ENCODE measurements at regions not wholly inside any gene's neighbourhood (a gene's known extent, or its start where the extent isn't known, plus 50 kb on each side); places are given as distances from the start of the nearest gene placed in this dataset.
A peak's percentile ranks its signal among the peaks of the same experiment; 100 is the strongest.

- H3K4me1 ChIP-seq = peaks cover 2% of the 10 kb centered on the region; the same call in 1 of the 2 replicates
- no peaks in the 10 kb centered on the region for H3K36me3 ChIP-seq
- no peaks in the 10 kb centered on the region for H3K27me3 ChIP-seq
- no peak overlapping the region for H3K4me3 ChIP-seq
- H3K9me3 ChIP-seq (replicated peaks) = no peaks in the 10 kb centered on the region
- DNase-seq = no peak
- no peak overlapping the region for H3K27ac ChIP-seq
Measured at GRCh38 chr16:76942089-76942488, 248.9 kb upstream of the MON1B start.

DNA sequence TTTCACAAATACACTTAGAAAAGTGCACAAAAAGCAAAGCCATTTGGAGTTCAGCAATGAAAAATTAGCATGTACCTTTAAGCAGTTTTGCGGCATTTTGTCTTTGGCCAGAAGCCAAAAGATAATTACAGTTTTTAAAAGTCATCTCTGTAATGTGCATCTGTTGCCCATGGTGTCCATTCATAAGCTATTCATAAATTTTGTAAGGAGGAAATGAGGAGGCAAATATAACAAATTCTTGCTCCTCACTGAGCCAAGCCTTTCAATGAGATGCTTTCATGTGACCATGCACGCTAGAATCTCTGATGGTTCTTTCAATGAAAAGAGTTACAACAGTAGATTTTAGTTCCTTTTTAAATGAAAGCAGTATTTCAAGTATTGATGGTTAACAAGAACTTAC lies 247.1 kb upstream of the MON1B start:
- Histone ChIP-seq H3K4me3 (no peak overlapping the region), H3K4me1 (peaks cover 4% of the 10 kb centered on the region; the same call in 1 of the 2 replicates), H3K27ac (no peak overlapping the region), H3K36me3 (no peaks in the 10 kb centered on the region), H3K9me3 (replicated peaks) (no peaks in the 10 kb centered on the region), H3K27me3 (no peaks in the 10 kb centered on the region)
- no peak for DNase-seq

GRCh38 chr16:76946879-76947278 lies 244.1 kb upstream of the MON1B start:
- H3K4me1 ChIP-seq = peaks cover 4% of the 10 kb centered on the region; the same call in 1 of the 2 replicates
- H3K36me3 ChIP-seq = no peaks in the 10 kb centered on the region
- peak in 1 of 2 experiments; percentile 5 for DNase-seq
- no peak overlapping the region for H3K27ac ChIP-seq
- no peaks in the 10 kb centered on the region for H3K27me3 ChIP-seq
- no peaks in the 10 kb centered on the region for H3K9me3 ChIP-seq (replicated peaks)
- H3K4me3 ChIP-seq = no peak overlapping the region

GRCh38 chr16:76947749-76948148 lies 243.2 kb upstream of the MON1B start:
- Histone ChIP-seq H3K4me1 (peaks cover 4% of the 10 kb centered on the region; the same call in 1 of the 2 replicates), H3K27me3 (no peaks in the 10 kb centered on the region), H3K36me3 (no peaks in the 10 kb centered on the region), H3K4me3 (no peak overlapping the region), H3K27ac (no peak overlapping the region), H3K9me3 (replicated peaks) (no peaks in the 10 kb centered on the region)
- DNase-seq = peak; percentile 5 to 32

- DNase-seq = no peak
- Histone ChIP-seq H3K27ac (no peak overlapping the region), H3K4me1 (no peaks in the 10 kb centered on the region), H3K4me3 (no peak overlapping the region), H3K9me3 (replicated peaks) (no peaks in the 10 kb centered on the region), H3K36me3 (no peaks in the 10 kb centered on the region), H3K27me3 (no peaks in the 10 kb centered on the region)
Measured at GRCh38 chr16:76955629-76956028, 235.4 kb upstream of the MON1B start.

DNA sequence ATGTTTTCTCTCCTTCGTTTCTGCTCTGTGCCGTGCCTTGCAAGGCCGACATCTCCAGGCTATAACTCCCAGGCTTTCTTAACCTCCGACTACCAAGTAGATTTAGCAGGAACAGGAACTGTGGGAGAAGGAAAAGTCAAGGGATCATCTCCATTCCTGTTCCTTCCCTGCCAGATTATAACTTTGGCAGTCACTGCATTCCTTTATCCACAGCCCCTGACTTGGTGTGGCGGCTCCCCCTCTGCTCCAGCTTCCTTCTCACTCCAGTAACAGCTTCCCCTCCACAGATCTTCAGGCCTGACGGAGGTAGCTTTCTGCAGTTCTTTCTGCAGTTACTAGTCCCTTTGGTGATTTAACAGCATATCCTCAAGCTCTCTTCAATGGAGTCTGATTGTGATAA lies 234.6 kb upstream of the MON1B start:
- H3K4me3 ChIP-seq = no peak overlapping the region
- H3K36me3 ChIP-seq = no peaks in the 10 kb centered on the region
- no peaks in the 10 kb centered on the region for H3K27me3 ChIP-seq
- no peaks in the 10 kb centered on the region for H3K9me3 ChIP-seq (replicated peaks)
- no peaks in the 10 kb centered on the region for H3K4me1 ChIP-seq
- H3K27ac ChIP-seq = no peak overlapping the region
- no peak for DNase-seq

- H3K9me3 ChIP-seq (replicated peaks) = no peaks in the 10 kb centered on the region
- no peak overlapping the region for H3K27ac ChIP-seq
- no peak for DNase-seq
- no peak overlapping the region for H3K4me3 ChIP-seq
- H3K36me3 ChIP-seq = no peaks in the 10 kb centered on the region
- H3K27me3 ChIP-seq = no peaks in the 10 kb centered on the region
- H3K4me1 ChIP-seq = no peaks in the 10 kb centered on the region
Measured at GRCh38 chr16:76956841-76957240, 234.1 kb upstream of the MON1B start.

DNA sequence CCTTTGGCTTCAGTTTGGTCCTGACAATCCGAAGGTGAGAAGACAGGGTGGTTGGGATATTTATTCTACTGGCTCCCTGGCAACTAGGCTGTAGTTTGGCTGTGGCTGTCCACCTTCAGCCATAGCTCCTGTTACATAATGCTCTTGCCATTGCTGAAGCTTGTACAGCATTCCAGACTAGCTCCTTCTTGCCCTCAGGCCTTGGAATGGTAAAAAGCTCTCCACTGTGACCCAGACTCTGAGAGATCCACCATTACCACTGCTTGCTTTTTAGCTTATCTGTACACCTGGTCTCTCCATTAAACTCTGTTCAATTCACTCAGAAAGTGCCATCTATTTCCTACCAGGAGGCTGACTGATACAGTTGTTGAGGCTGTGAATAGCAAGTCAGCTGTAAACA lies 231.8 kb upstream of the MON1B start:
- Histone ChIP-seq H3K4me1 (no peaks in the 10 kb centered on the region), H3K4me3 (no peak overlapping the region), H3K36me3 (no peaks in the 10 kb centered on the region), H3K27me3 (no peaks in the 10 kb centered on the region), H3K27ac (no peak overlapping the region), H3K9me3 (replicated peaks) (no peaks in the 10 kb centered on the region)
- no peak for DNase-seq

DNA sequence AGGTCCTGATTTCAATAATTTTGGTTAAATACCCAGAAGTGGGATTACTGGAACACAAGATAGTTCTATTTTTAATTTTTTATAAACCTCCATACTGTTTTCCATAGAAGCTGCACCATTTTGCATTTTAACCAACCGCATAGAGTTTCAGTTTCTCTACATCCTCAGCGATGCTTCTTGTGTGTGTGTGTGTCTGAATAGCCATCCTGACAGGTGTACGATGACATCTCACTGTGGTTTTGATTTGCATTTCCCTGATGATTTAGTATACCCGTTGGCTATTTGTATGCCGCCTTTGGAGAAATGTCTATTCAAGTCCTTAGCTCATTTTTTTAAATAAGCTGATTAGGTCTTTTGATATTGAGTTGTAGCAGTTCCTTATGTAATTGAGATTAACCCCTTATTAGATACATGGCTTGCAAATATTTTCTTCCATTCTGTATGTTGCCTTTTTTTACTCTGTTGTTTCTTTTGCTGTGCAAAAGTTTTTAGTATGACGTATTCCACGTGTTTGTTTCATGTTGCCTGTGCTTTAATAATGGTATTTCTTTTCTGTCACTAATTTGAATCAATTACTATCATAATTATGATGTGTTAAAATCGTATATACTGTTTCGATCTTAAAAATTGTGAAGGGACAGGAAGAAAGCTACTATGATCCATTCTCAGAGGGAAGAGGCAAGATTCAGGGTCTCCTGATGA lies 227.2 kb upstream of the MON1B start:
- Histone ChIP-seq H3K9me3 (replicated peaks) (no peaks in the 10 kb centered on the region), H3K4me1 (no peaks in the 10 kb centered on the region), H3K27ac (no peak overlapping the region), H3K4me3 (no peak overlapping the region), H3K36me3 (no peaks in the 10 kb centered on the region), H3K27me3 (no peaks in the 10 kb centered on the region)
- DNase-seq = no peak

DNA sequence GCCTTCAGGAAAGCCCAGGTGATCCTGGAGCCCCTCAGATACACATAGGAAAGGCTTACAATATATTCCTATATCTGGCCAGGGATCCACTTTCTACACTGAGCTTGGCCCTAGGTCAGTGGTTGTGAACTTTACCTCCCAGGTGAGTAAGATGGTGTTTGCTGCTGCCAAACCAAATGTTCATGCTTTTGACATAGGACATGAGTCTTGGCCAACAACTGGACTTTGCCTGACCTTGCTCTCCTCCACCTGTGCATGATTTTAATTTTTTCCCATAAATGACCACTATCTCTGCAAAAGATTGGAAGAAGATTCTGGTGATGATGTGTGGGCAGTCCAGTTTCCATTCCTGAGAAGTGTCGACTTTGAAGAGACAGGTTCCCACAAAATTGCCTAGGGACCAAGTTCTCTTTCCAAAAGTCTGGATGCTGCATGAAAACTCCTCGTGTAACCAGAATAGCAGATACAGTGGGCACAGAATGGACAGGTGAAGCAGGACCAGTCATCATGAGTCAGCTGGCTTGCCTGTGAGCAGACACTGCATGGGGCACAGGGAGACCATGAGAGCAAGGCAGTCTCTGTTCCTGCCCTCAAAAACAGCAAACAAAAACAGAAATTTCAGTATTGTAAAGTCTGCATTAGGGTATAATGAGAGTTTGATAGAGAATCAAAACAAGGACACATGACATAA lies 226.4 kb upstream of the MON1B start:
- H3K27ac ChIP-seq = no peak overlapping the region

DNA sequence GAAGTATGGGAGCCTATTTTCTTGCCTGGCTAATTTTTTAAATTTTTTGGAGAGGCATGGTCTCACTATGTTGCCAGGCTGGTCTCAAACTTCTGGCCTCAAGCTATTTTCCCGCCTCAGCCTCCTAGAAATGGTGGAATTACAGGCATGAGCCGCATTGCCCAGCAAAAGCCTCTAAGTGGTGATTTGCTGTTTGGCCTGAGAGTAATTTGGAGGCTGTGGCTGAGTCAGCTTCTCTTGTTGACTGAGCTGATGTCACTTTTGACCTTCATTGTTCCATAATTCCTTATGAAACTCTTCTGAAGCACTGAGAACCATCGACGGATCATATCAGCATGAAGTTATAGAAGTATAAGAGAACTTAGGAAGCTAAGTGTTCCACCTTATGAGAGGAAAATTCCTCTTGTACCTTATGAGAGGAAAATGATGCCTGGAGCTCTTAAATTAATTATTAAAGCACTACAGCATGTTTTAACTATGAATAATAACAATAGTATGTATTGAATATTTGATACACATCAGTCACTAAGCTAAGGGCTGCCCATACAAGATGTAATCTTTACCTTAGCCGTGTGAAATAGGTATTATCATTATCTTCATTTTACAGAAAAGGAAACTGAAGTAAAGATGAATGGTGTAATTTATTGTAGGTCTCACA lies 220.8 kb upstream of the MON1B start:
- Histone ChIP-seq H3K4me1 (no peaks in the 10 kb centered on the region), H3K36me3 (no peaks in the 10 kb centered on the region), H3K9me3 (replicated peaks) (no peaks in the 10 kb centered on the region), H3K27me3 (no peaks in the 10 kb centered on the region), H3K27ac (no peak overlapping the region), H3K4me3 (no peak overlapping the region)
- no peak for DNase-seq

More for the DNA sequence above, 226.4 kb upstream of the MON1B start:
- Histone ChIP-seq H3K4me1 (no peaks in the 10 kb centered on the region), H3K4me3 (no peak overlapping the region), H3K9me3 (replicated peaks) (no peaks in the 10 kb centered on the region), H3K27me3 (no peaks in the 10 kb centered on the region), H3K36me3 (no peaks in the 10 kb centered on the region)
- DNase-seq = no peak

DNA sequence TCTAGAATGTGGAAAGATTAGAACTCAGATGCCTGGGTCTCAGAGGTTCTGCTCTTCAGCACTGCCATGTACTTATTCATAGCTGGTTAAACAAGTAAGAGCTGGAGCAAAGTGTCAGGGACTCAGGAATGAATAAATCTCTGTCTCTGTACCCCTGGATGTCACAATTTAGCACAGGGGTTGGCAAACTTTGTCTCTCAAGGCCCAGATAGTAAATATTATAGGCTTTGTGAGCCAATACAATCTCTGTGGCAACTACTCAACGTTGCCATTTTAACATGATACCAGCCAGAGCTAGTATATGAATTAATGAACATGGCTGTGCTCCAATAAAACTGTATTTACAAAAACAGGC lies 220.3 kb upstream of the MON1B start:
- no peak overlapping the region for H3K4me3 ChIP-seq
- H3K27ac ChIP-seq = no peak overlapping the region

GRCh38 chr16:76976101-76976500 lies 214.9 kb upstream of the MON1B start:
- H3K27me3 ChIP-seq = no peaks in the 10 kb centered on the region
- no peaks in the 10 kb centered on the region for H3K4me1 ChIP-seq
- H3K4me3 ChIP-seq = no peak overlapping the region
- H3K9me3 ChIP-seq (replicated peaks) = no peaks in the 10 kb centered on the region
- no peak for DNase-seq
- H3K27ac ChIP-seq = no peak overlapping the region
- H3K36me3 ChIP-seq = no peaks in the 10 kb centered on the region

More for the DNA sequence above, 220.3 kb upstream of the MON1B start:
- H3K4me1 ChIP-seq = no peaks in the 10 kb centered on the region
- DNase-seq = no peak
- H3K36me3 ChIP-seq = no peaks in the 10 kb centered on the region
- no peaks in the 10 kb centered on the region for H3K27me3 ChIP-seq
- no peaks in the 10 kb centered on the region for H3K9me3 ChIP-seq (replicated peaks)

DNA sequence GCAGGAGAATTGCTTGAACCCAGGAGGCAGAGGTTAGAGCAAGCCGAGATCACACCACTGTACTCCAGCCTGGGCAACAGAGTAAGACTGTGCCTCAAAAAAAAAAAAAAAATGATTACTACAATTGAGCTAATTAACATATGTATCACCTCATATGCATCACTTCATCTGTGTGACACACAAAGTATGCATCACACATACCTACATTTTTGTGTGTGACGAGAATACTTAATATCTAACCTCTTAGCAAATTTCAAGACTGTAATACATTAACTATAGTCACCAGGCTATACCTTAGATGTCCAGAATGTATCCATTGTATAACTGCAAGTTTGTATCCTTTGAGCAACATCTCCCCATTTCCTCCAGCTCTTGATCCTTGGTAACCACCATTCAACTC lies 214.2 kb upstream of the MON1B start:
- H3K4me3 ChIP-seq = no peak overlapping the region
- H3K36me3 ChIP-seq = no peaks in the 10 kb centered on the region
- H3K27me3 ChIP-seq = no peaks in the 10 kb centered on the region
- no peak overlapping the region for H3K27ac ChIP-seq
- no peaks in the 10 kb centered on the region for H3K4me1 ChIP-seq
- no peaks in the 10 kb centered on the region for H3K9me3 ChIP-seq (replicated peaks)
- no peak for DNase-seq

DNA sequence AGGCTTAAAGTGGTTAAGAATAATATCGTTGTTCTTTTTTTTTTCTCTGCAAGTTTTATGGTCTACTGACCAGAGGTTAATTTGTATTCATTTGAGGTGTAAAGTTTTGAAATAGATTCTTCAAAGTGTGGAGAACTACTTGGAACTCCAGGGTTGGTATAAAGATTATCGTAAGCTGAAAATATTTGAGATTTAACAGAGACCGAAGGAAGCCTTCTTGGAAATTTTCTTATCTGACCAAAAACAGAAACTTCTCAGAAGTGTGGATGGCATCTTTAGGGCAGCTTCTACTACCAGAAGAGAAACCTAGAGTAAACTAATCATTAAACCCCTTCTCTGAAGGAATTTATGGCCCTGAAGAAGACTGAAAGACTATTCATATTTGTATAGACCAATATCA lies 206.8 kb upstream of the MON1B start:
- Histone ChIP-seq H3K4me3 (no peak overlapping the region), H3K27me3 (no peaks in the 10 kb centered on the region), H3K4me1 (no peaks in the 10 kb centered on the region), H3K9me3 (replicated peaks) (no peaks in the 10 kb centered on the region), H3K27ac (no peak overlapping the region), H3K36me3 (no peaks in the 10 kb centered on the region)
- no peak for DNase-seq
